ENCODE measurements at regions not wholly inside any gene's neighbourhood (a gene's known extent, or its start where the extent isn't known, plus 50 kb on each side); places are given as distances from the start of the nearest gene placed in this dataset.

- no peak for TF ChIP-seq CTCF (conservative IDR thresholded peaks at IDR 0.05; ENCODE audit: low read depth, low read length)
- TF ChIP-seq EZH2 (IDR thresholded peaks at IDR 0.05; ENCODE audit: borderline replicate concordance, low read depth, low read length, poor library complexity, severe bottlenecking), result no peak
Observed at GRCh38 chr3:177752831-177753230, 555.5 kb upstream of the TBL1XR1 start.

All from A673 (cell line).